Natural killer cell (primary cell): ENCODE measurements at regions not wholly inside any gene's neighbourhood (a gene's known extent, or its start where the extent isn't known, plus 50 kb on each side); places are given as distances from the start of the nearest gene placed in this dataset.

Experiments
- ATAC-seq, 3 donors: fragments of 150-1000 bp in 2 of 3; fragments of 200-7000 bp in 1 of 3; cut with Tn5 transposase; 1 replicate in 1 of 3; 2 replicates in 2 of 3; pipeline ENCODE4 v1.10.0; 2021; ENCODE audit warnings: mild to moderate bottlenecking in 2 of 3, moderate library complexity in 2 of 3
- DNase-seq, 2 donors: peaks; one replicate each; pipeline versions ENCODE4 v3.0.0 to v3.0.0-alpha.2; 2013 to 2021; ENCODE audit warnings: mixed read lengths in 1 of 2
- H3K27ac ChIP-seq: one replicate; pipeline ENCODE4 v1.5.1; 2013; ENCODE audit warnings: mild to moderate bottlenecking, low read length
- H3K27me3 ChIP-seq: one replicate; pipeline ENCODE4 v1.6.1; 2013; ENCODE audit warnings: low read length; ENCODE audit not compliant: control insufficient read depth, insufficient read depth
- H3K36me3 ChIP-seq: one replicate; pipeline ENCODE4 v1.6.1; 2013; ENCODE audit warnings: low read length; ENCODE audit not compliant: control insufficient read depth, insufficient read depth
- H3K4me1 ChIP-seq: one replicate; pipeline ENCODE4 v1.6.1; 2013; ENCODE audit warnings: low read length; ENCODE audit not compliant: control insufficient read depth, insufficient read depth
- H3K4me3 ChIP-seq: one replicate; pipeline ENCODE4 v1.5.1; 2013; ENCODE audit warnings: low read length
- H3K9me3 ChIP-seq: one replicate; pipeline ENCODE4 v1.6.1; 2013; ENCODE audit warnings: low read length; ENCODE audit not compliant: control insufficient read depth, insufficient read depth
- H3K27ac Mint-ChIP-seq, 2 donors: one replicate each; pipeline ENCODE4 v1.8.0; 2022; ENCODE audit warnings: mild to moderate bottlenecking in 2 of 2, mixed read lengths in 2 of 2, moderate library complexity in 1 of 2
- H3K27me3 Mint-ChIP-seq, 2 donors: one replicate each; pipeline ENCODE4 v1.8.0; 2022; ENCODE audit warnings: low read depth in 2 of 2, mixed read lengths in 2 of 2
- H3K36me3 Mint-ChIP-seq: one replicate; pipeline ENCODE4 v1.8.0; 2022; ENCODE audit warnings: mixed read lengths
- H3K4me1 Mint-ChIP-seq, 2 donors: one replicate each; pipeline ENCODE4 v1.8.0; 2022; ENCODE audit warnings: mixed read lengths in 2 of 2
- H3K4me3 Mint-ChIP-seq: one replicate; pipeline ENCODE4 v1.8.0; 2022; ENCODE audit warnings: mild to moderate bottlenecking, moderate library complexity, mixed read lengths
- H3K9me3 Mint-ChIP-seq, 2 donors: one replicate each; pipeline ENCODE4 v1.8.0; 2022; ENCODE audit warnings: mixed read lengths in 2 of 2
- WGBS: methylation state at CpG from one replicate; pipeline ENCODE4 v1.1.7; 2013; ENCODE audit warnings: missing lambda C conversion rate; ENCODE audit not compliant: insufficient coverage; 5-methylcytosine and 5-hydroxymethylcytosine counted together
- intact Hi-C: fragments of 100-400 bp; cut with micrococcal nuclease; formaldehyde crosslinking; loops from one replicate; pipeline ENCODE4 v1.14.2; 2022
- TF ChIP-seq, protein P1 (sequence below): fragments of 200-600 bp; IDR thresholded peaks from one replicate; pipeline ENCODE4 v1.8.0; 2022; ENCODE audit warnings: antibody characterized with exemption

DNA sequence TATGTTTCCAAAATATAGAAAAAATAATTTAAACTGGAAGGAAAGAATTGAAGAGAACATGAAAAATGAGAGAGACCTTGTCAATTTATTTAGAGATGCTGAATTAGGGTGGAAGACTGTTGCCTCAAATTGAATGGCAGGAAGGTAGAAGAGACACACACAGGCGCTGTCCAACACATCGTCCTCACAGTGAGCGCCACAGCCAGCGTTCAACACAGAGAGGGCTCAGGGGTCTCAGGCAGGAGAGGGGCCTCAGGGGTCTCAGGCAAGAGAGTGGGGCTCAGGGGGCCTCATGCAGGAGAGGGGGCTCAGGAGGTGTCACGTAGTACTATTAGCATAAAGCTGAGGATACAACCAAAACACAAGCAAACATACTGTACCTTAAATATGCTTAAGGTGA lies 65.7 kb downstream of the TMEM18 start:
- Mint-ChIP-seq H3K27me3 (peaks cover 7 to 10% of the 10 kb centered on the region in 2 donors), H3K9me3 (no peaks in the 10 kb centered on the region), H3K4me1 (no peaks in the 10 kb centered on the region), H3K27ac (no peak overlapping the region), H3K36me3 (no peaks in the 10 kb centered on the region), H3K4me3 (no peak overlapping the region)
- Histone ChIP-seq H3K4me3 (no peak overlapping the region), H3K27ac (no peak overlapping the region), H3K4me1 (no peaks in the 10 kb centered on the region), H3K27me3 (no peaks in the 10 kb centered on the region), H3K9me3 (no peaks in the 10 kb centered on the region), H3K36me3 (no peaks in the 10 kb centered on the region)
- TF ChIP-seq, protein P1, sequence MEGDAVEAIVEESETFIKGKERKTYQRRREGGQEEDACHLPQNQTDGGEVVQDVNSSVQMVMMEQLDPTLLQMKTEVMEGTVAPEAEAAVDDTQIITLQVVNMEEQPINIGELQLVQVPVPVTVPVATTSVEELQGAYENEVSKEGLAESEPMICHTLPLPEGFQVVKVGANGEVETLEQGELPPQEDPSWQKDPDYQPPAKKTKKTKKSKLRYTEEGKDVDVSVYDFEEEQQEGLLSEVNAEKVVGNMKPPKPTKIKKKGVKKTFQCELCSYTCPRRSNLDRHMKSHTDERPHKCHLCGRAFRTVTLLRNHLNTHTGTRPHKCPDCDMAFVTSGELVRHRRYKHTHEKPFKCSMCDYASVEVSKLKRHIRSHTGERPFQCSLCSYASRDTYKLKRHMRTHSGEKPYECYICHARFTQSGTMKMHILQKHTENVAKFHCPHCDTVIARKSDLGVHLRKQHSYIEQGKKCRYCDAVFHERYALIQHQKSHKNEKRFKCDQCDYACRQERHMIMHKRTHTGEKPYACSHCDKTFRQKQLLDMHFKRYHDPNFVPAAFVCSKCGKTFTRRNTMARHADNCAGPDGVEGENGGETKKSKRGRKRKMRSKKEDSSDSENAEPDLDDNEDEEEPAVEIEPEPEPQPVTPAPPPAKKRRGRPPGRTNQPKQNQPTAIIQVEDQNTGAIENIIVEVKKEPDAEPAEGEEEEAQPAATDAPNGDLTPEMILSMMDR = no peak
- ATAC-seq = no peak
- WGBS = 88% methylated on average over 4 of the region's 5 CpGs
- intact Hi-C loops = no loop called here
- DNase-seq = no peak

DNA sequence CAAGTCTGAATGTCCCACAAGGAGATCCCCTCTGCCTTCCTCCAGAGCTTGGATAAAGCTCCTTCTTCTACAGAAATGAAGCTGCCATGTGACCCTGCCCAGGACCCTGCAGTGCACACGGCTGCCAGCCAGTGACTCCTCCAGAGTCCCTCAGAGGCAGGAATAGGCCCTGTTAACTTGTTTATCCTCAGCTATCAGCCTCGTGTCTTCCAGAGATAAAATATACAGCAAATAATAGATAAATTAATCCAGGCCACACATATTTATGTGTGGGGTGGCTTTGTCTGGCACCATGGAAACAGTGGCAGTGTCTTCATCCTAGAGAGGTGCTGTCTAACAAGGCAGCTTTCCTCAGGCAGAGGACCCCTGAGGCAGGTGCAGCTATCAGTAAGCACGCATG lies 66.7 kb downstream of the TMEM18 start:
- no peaks in the 10 kb centered on the region for H3K9me3 Mint-ChIP-seq
- no peak overlapping the region for H3K27ac ChIP-seq
- no peak overlapping the region for H3K4me3 Mint-ChIP-seq
- no peak for ATAC-seq
- no peak overlapping the region for H3K4me3 ChIP-seq
- TF ChIP-seq, protein P1 = no peak
- H3K4me1 ChIP-seq = no peaks in the 10 kb centered on the region
- no peaks in the 10 kb centered on the region for H3K36me3 ChIP-seq
- H3K9me3 ChIP-seq = no peaks in the 10 kb centered on the region
- H3K36me3 Mint-ChIP-seq = no peaks in the 10 kb centered on the region
- no peak overlapping the region for H3K27ac Mint-ChIP-seq
- DNase-seq = no peak
- WGBS = 91% methylated on average over 2 of the region's 3 CpGs
- H3K27me3 ChIP-seq = no peaks in the 10 kb centered on the region
- no peaks in the 10 kb centered on the region for H3K4me1 Mint-ChIP-seq
- H3K27me3 Mint-ChIP-seq = peaks cover 2 to 5% of the 10 kb centered on the region in 2 donors
- intact Hi-C loops = no loop called here

DNA sequence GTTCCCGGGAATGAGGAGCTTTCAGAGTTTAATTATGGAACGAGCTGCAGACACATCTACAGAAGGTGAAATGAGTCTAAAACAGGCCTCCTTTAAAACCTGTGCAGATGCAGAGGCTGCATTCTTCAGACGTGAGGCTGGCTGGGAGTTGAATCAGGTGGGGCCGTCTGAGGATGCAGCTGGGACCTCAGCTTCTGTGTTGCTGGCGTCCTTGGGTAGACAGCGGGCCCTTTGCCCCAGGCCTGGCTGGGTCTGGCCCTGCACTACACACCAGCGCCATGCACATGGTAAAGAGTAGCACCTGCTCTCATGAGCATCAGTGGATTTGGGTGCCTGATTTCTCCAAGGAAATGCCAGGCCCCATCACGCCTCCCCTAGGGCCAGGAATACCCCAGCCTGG lies 67.3 kb downstream of the TMEM18 start:
- TF ChIP-seq, protein P1 = no peak
- ATAC-seq = no peak
- Histone ChIP-seq H3K4me3 (no peak overlapping the region), H3K4me1 (no peaks in the 10 kb centered on the region), H3K36me3 (no peaks in the 10 kb centered on the region), H3K27ac (no peak overlapping the region), H3K9me3 (no peaks in the 10 kb centered on the region), H3K27me3 (no peaks in the 10 kb centered on the region)
- Mint-ChIP-seq H3K27ac (no peak overlapping the region), H3K36me3 (no peaks in the 10 kb centered on the region), H3K4me3 (no peak overlapping the region), H3K9me3 (no peaks in the 10 kb centered on the region), H3K4me1 (no peaks in the 10 kb centered on the region), H3K27me3 (no peaks in the 10 kb centered on the region)
- intact Hi-C loops = no loop called here
- 88% methylated on average over 8 of the region's 8 CpGs for WGBS
- DNase-seq = no peak

DNA sequence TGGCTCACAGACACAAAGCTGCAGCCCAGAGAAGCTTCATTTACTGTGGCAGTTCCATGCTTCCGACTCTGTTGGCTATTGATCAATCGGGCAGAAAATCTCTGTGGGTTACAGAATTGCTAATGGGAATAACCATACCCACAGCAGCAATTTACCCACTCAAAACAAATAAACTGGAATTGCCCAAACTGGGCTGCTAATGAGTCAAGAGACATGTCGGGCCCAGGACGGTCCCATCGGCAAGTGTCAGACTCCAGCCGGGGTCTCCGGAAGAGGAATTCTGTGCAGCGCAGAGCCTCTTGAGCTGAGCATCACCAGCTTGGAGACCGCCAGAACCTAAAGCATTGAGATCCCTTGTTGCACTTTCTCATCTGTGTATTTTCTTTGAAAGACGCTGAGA lies 67.8 kb downstream of the TMEM18 start:
- Mint-ChIP-seq H3K9me3 (no peaks in the 10 kb centered on the region), H3K36me3 (no peaks in the 10 kb centered on the region)

More for the DNA sequence above, 67.8 kb downstream of the TMEM18 start:
- TF ChIP-seq, protein P1 = no peak
- intact Hi-C loops = no loop called here
- H3K9me3 ChIP-seq = no peaks in the 10 kb centered on the region
- ATAC-seq (no peak), DNase-seq (no peak)
- no peaks in the 10 kb centered on the region for H3K27me3 Mint-ChIP-seq
- no peaks in the 10 kb centered on the region for H3K4me1 ChIP-seq
- no peak overlapping the region for H3K4me3 Mint-ChIP-seq
- H3K4me3 ChIP-seq = no peak overlapping the region
- no peak overlapping the region for H3K27ac ChIP-seq
- H3K27ac Mint-ChIP-seq = no peak overlapping the region
- H3K4me1 Mint-ChIP-seq = no peaks in the 10 kb centered on the region
- 95% methylated on average over 10 of the region's 10 CpGs for WGBS
- H3K36me3 ChIP-seq = no peaks in the 10 kb centered on the region
- H3K27me3 ChIP-seq = no peaks in the 10 kb centered on the region
